ENCODE measurements at regions not wholly inside any gene's neighbourhood (a gene's known extent, or its start where the extent isn't known, plus 50 kb on each side); places are given as distances from the start of the nearest gene placed in this dataset.

GRCh38 chr20:19949195-19949867, 67.8 kb upstream of the NAA20 start:
- Histone ChIP-seq H3K9me3 (ENCODE audit: low read length) (no peaks in the 10 kb centered on the region), H3K36me3 (replicated peaks in 1 of 2; ENCODE audit: control insufficient read depth in 1 of 2, insufficient read depth in 2 of 2, low read length in 2 of 2) (no peaks in the 10 kb centered on the region), H2AFZ (ENCODE audit: low read length) (no peak overlapping the region), H3K9ac (ENCODE audit: insufficient read depth, low read depth, low read length) (no peak overlapping the region), H3K27ac (ENCODE audit: extremely low read length, insufficient read depth, low read length) (no peak overlapping the region), H3K4me1 (ENCODE audit: insufficient read depth, low read length) (peaks cover 36% of the 10 kb centered on the region), H4K20me1 (ENCODE audit: insufficient read depth, low read length) (no peaks in the 10 kb centered on the region), H3K4me2 (ENCODE audit: low read depth, low read length) (peak overlapping the region; percentile 0; the same call in 1 of the 2 replicates), H3K79me2 (ENCODE audit: insufficient read depth, low read length) (no peaks in the 10 kb centered on the region), H3K27me3 (ENCODE audit: control insufficient read depth in 1 of 2, insufficient read depth in 2 of 2, low read length in 2 of 2) (no peaks in the 10 kb centered on the region), H3K4me3 (replicated peaks in 1 of 3; ENCODE audit: insufficient read depth in 1 of 3, low read depth in 2 of 3, low read length in 3 of 3) (no peak overlapping the region)
- FAIRE-seq = peak; percentile 47
- ATAC-seq = peak; percentile 56
- BruUV-seq (replicated peaks) = no TSS peak
- DNase-seq (ENCODE audit: low spot score) = no peak
- POLR2A ChIA-PET = no interaction called here
- 45% methylated on average over 10 of the region's 10 CpGs for WGBS (ENCODE audit: low lambda C conversion rate)
- intact Hi-C loops (cut with micrococcal nuclease; ENCODE audit: unreplicated experiment) = no loop called here
- in situ Hi-C loops (cut with HindIII; ENCODE audit: extremely low pct_ligation_motif_present, low pct_unique_long_range_greater_than_20kb) = no loop called here
- CTCF ChIA-PET (ENCODE audit: low intra/inter-chr PET ratio, low total read pairs) = no interaction called here
- TF ChIP-seq MED1 (CRISPR knock-in tag; IDR thresholded peaks at IDR 0.05) = no peak
- TF ChIP-seq ZNF800 (CRISPR knock-in tag; IDR thresholded peaks at IDR 0.05) = no peak
- no peak for TF ChIP-seq ZNF713 (CRISPR knock-in tag; IDR thresholded peaks at IDR 0.05)
- TF ChIP-seq ATF6 (CRISPR knock-in tag; conservative IDR thresholded peaks at IDR 0.05) = no peak
- no peak for TF ChIP-seq GPBP1L1 (CRISPR knock-in tag; IDR thresholded peaks at IDR 0.05)
- TF ChIP-seq ARNT2 (CRISPR knock-in tag; IDR thresholded peaks at IDR 0.05; ENCODE audit: low read depth) = no peak
- no peak for TF ChIP-seq ISX (CRISPR knock-in tag; conservative IDR thresholded peaks at IDR 0.05)
- TF ChIP-seq ZNF546 (CRISPR knock-in tag; conservative IDR thresholded peaks at IDR 0.05) = no peak
- TF ChIP-seq YY1 (IDR thresholded peaks at IDR 0.05; ENCODE audit: insufficient read depth, insufficient replicate concordance, low read depth, low read length) = no peak
- TF ChIP-seq TAF15 (IDR thresholded peaks at IDR 0.05; ENCODE audit: low read depth, low read length, poor library complexity, severe bottlenecking) = no peak
- TF ChIP-seq ZNF281 (CRISPR knock-in tag; IDR thresholded peaks at IDR 0.05; ENCODE audit: borderline replicate concordance) = peak; percentile 77; the same call in 1 of the 2 replicates
- TF ChIP-seq FOXK1 (CRISPR knock-in tag; IDR thresholded peaks at IDR 0.05; ENCODE audit: borderline replicate concordance, low read depth) = no peak
- no peak for TF ChIP-seq PREB (CRISPR knock-in tag; IDR thresholded peaks at IDR 0.05)
- TF ChIP-seq ZNF441 (CRISPR knock-in tag; IDR thresholded peaks at IDR 0.05; ENCODE audit: borderline replicate concordance) = peak; percentile 89
- TF ChIP-seq PPARG (CRISPR knock-in tag; conservative IDR thresholded peaks at IDR 0.05) = no peak

Data from HepG2 (cell line).